IMR-90 (cell line): ENCODE measurements at regions not wholly inside any gene's neighbourhood (a gene's known extent, or its start where the extent isn't known, plus 50 kb on each side); places are given as distances from the start of the nearest gene placed in this dataset.

Source experiments
- ATAC-seq: fragments of 200-7000 bp; cut with Tn5 transposase; 2 replicates; pipeline ENCODE4 v1.9.1; 2020; ENCODE audit warnings: low read depth, mild to moderate bottlenecking, moderate library complexity
- BruUV-seq: library from RNA; stranded (reverse); fragments of 400-500 nt; replicated peaks from 2 replicates; lab custom pipeline; 2021; lab: Mats Ljungman, UMichigan
- CTCF ChIA-PET: fragments of 300-600 bp; formaldehyde crosslinking; extraction: SDS; loops from one replicate; lab custom pipeline; 2021; ENCODE audit warnings: antibody characterized with exemption; lab: Yijun Ruan, JAX
- POLR2A ChIA-PET: fragments of 300-600 bp; sonication (Branson Sonifier 250); formaldehyde crosslinking; loops from one replicate; lab custom pipeline; 2022; ENCODE audit warnings: antibody characterized with exemption; ENCODE audit not compliant: unreplicated experiment; lab: Charles Lee
- DNase-seq: peaks from one replicate; pipeline ENCODE4 v3.0.0; 2013
- H2AFZ ChIP-seq: replicated peaks from 2 replicates; pipeline ENCODE3; 2013; ENCODE audit warnings: low read length, mild to moderate bottlenecking; ENCODE audit not compliant: poor library complexity
- H2AK5ac ChIP-seq: 2 replicates; pipeline ENCODE4 v1.6.1; 2013; ENCODE audit warnings: low read depth, low read length, inconsistent platforms
- H2AK9ac ChIP-seq: replicated peaks from 2 replicates; pipeline ENCODE3; 2013; ENCODE audit warnings: mild to moderate bottlenecking, low read depth, low read length, moderate library complexity; ENCODE audit not compliant: poor library complexity
- H2BK120ac ChIP-seq: 2 replicates; pipeline ENCODE4 v1.6.1; 2013; ENCODE audit warnings: low read depth, low read length, inconsistent platforms
- H2BK15ac ChIP-seq: 3 replicates; pipeline ENCODE4 v1.6.1; 2013; ENCODE audit warnings: low read depth, low read length, inconsistent platforms
- H2BK20ac ChIP-seq: 2 replicates; pipeline ENCODE4 v1.6.1; 2013; ENCODE audit warnings: low read depth, mild to moderate bottlenecking, inconsistent platforms, low read length, moderate library complexity
- H2BK5ac ChIP-seq: 2 replicates; pipeline ENCODE4 v1.6.1; 2013; ENCODE audit warnings: mild to moderate bottlenecking, low read depth, low read length, inconsistent platforms; ENCODE audit not compliant: poor library complexity, severe bottlenecking
- H3K14ac ChIP-seq: replicated peaks from 2 replicates; pipeline ENCODE4 v1.6.1; 2013; ENCODE audit warnings: low read depth, low read length, inconsistent platforms
- H3K18ac ChIP-seq: 2 replicates; pipeline ENCODE4 v1.6.1; 2013; ENCODE audit warnings: low read depth, low read length, control low read depth
- H3K23ac ChIP-seq: 2 replicates; pipeline ENCODE4 v1.6.1; 2013; ENCODE audit warnings: low read depth, low read length, inconsistent platforms
- H3K27ac ChIP-seq: 2 replicates; pipeline ENCODE4 v1.5.1; 2013; ENCODE audit warnings: mild to moderate bottlenecking, control low read depth, low read length; ENCODE audit not compliant: insufficient read depth
- H3K27me3 ChIP-seq: 2 replicates; pipeline ENCODE4 v1.6.1; 2013; ENCODE audit warnings: low read length; ENCODE audit not compliant: control insufficient read depth, insufficient read depth
- H3K36me3 ChIP-seq: 2 replicates; pipeline ENCODE4 v1.6.1; 2013; ENCODE audit warnings: low read length, mixed read lengths; ENCODE audit not compliant: control insufficient read depth, insufficient read depth
- H3K4ac ChIP-seq: 2 replicates; pipeline ENCODE4 v1.6.1; 2013; ENCODE audit warnings: low read depth, low read length, inconsistent platforms
- H3K4me1 ChIP-seq: 2 replicates; pipeline ENCODE4 v1.6.1; 2013; ENCODE audit warnings: low read length, mixed read lengths; ENCODE audit not compliant: control insufficient read depth, insufficient read depth
- H3K4me2 ChIP-seq: 2 replicates; pipeline ENCODE4 v1.6.1; 2013; ENCODE audit warnings: low read depth, mild to moderate bottlenecking, control low read depth, low read length, moderate library complexity
- H3K4me3 ChIP-seq: 2 replicates; pipeline ENCODE4 v1.5.1; 2013; ENCODE audit warnings: low read depth, mild to moderate bottlenecking, control low read depth, low read length, moderate library complexity; ENCODE audit not compliant: insufficient read depth
- H3K56ac ChIP-seq: 2 replicates; pipeline ENCODE4 v1.6.1; 2013; ENCODE audit warnings: low read length, inconsistent platforms; ENCODE audit not compliant: insufficient read depth; ENCODE audit errors: extremely low read depth
- H3K79me1 ChIP-seq, 2 experiments: 2 replicates each; pipeline ENCODE4 v1.6.1; 2013; ENCODE audit warnings: low read length in 2 of 2, inconsistent platforms in 1 of 2, low read depth in 1 of 2
- H3K9ac ChIP-seq: 2 replicates; pipeline ENCODE4 v1.6.1; 2013; ENCODE audit warnings: low read depth, low read length, control low read depth
- H3K9me1 ChIP-seq: 2 replicates; pipeline ENCODE4 v1.6.1; 2013; ENCODE audit warnings: low read length, inconsistent platforms; ENCODE audit not compliant: insufficient read depth
- H3K9me3 ChIP-seq: 2 replicates; pipeline ENCODE4 v1.6.1; 2013; ENCODE audit warnings: low read length; ENCODE audit not compliant: control insufficient read depth, insufficient read depth
- H4K20me1 ChIP-seq: 2 replicates; pipeline ENCODE4 v1.6.1; 2013; ENCODE audit warnings: low read length, inconsistent platforms; ENCODE audit not compliant: insufficient read depth
- H4K5ac ChIP-seq: 2 replicates; pipeline ENCODE4 v1.6.1; 2013; ENCODE audit warnings: mild to moderate bottlenecking, low read depth, low read length, control low read depth
- H4K8ac ChIP-seq, 2 experiments: 2 replicates each; pipeline ENCODE4 v1.6.1; 2013; ENCODE audit warnings: low read depth in 2 of 2, low read length in 2 of 2, control low read depth in 1 of 2, inconsistent platforms in 1 of 2
- H4K91ac ChIP-seq: 2 replicates; pipeline ENCODE4 v1.6.1; 2013; ENCODE audit warnings: low read depth, low read length, inconsistent platforms; ENCODE audit not compliant: insufficient read depth
- BHLHE40 ChIP-seq: fragments of 150-350 bp; IDR thresholded peaks from 2 replicates; pipeline ENCODE4 v1.6.1; 2016; ENCODE audit warnings: mild to moderate bottlenecking, low read depth, low read length
- CEBPB ChIP-seq: IDR thresholded peaks from 2 replicates; pipeline ENCODE4 v1.6.1; 2012; ENCODE audit warnings: low read depth, low read length, improper control_type of control experiment
- CHD1 ChIP-seq: IDR thresholded peaks from 2 replicates; pipeline ENCODE4 v1.6.1; 2012; ENCODE audit warnings: low read depth, low read length, improper control_type of control experiment
- MAZ ChIP-seq: IDR thresholded peaks from 2 replicates; pipeline ENCODE4 v1.6.1; 2012; ENCODE audit warnings: low read depth, mild to moderate bottlenecking, low read length, improper control_type of control experiment, moderate library complexity, borderline replicate concordance
- MXI1 ChIP-seq: IDR thresholded peaks from 2 replicates; pipeline ENCODE4 v1.6.1; 2012; ENCODE audit warnings: low read depth, mild to moderate bottlenecking, low read length, moderate library complexity, borderline replicate concordance
- NFE2L2 ChIP-seq: fragments of 150-350 bp; IDR thresholded peaks from 2 replicates; pipeline ENCODE4 v1.6.1; 2016; ENCODE audit warnings: low read depth, mild to moderate bottlenecking, low read length
- POLR2A ChIP-seq: IDR thresholded peaks from 2 replicates; pipeline ENCODE4 v1.6.1; 2012; ENCODE audit warnings: mild to moderate bottlenecking, low read depth, low read length
- RAD21 ChIP-seq: IDR thresholded peaks from 2 replicates; pipeline ENCODE4 v1.6.1; 2012; ENCODE audit warnings: low read length, improper control_type of control experiment
- RFX5 ChIP-seq: IDR thresholded peaks from 2 replicates; pipeline ENCODE4 v1.8.0; 2012; ENCODE audit warnings: low read depth, mild to moderate bottlenecking, low read length, moderate library complexity
- SMC3 ChIP-seq: fragments of 150-350 bp; IDR thresholded peaks from 2 replicates; pipeline ENCODE4 v1.6.1; 2016; ENCODE audit warnings: low read depth, mild to moderate bottlenecking, antibody characterized with exemption, low read length, moderate library complexity
- WGBS, 2 experiments: methylation state at CpG; one replicate each; pipeline versions ENCODE4 v1.1.5 to v1.1.7; 2013; ENCODE audit warnings: missing lambda C conversion rate in 2 of 2; ENCODE audit not compliant: insufficient read length in 1 of 2; ENCODE audit errors: extremely low coverage in 2 of 2; 5-methylcytosine and 5-hydroxymethylcytosine counted together
- dilution Hi-C: fragments of 300-500 bp; cut with HindIII; formaldehyde crosslinking; loops from one replicate; pipeline ENCODE4 v1.14.3; 2018; ENCODE audit warnings: low sequenced_read_pairs; ENCODE audit not compliant: unreplicated experiment
- in situ Hi-C: fragments of 300-500 bp; cut with MboI; formaldehyde crosslinking; loops from 3 replicates; pipeline ENCODE4 v1.14.3; 2019; ENCODE audit warnings: low sequenced_read_pairs, inconsistent platforms, mixed read lengths
- intact Hi-C: fragments of 100-400 bp; cut with micrococcal nuclease; formaldehyde crosslinking; loops from 2 replicates; pipeline ENCODE4 v1.10.0; 2022
- TF ChIP-seq, protein P1 (sequence below): conservative IDR thresholded peaks from 2 replicates; pipeline ENCODE4 v1.5.1; 2012; ENCODE audit warnings: mild to moderate bottlenecking, low read depth, low read length, improper control_type of control experiment
- TF ChIP-seq, protein P2 (sequence below): fragments of 150-350 bp; IDR thresholded peaks from 2 replicates; pipeline ENCODE4 v1.6.1; 2017; ENCODE audit warnings: mild to moderate bottlenecking, antibody characterized with exemption, low read length, low read depth

DNA sequence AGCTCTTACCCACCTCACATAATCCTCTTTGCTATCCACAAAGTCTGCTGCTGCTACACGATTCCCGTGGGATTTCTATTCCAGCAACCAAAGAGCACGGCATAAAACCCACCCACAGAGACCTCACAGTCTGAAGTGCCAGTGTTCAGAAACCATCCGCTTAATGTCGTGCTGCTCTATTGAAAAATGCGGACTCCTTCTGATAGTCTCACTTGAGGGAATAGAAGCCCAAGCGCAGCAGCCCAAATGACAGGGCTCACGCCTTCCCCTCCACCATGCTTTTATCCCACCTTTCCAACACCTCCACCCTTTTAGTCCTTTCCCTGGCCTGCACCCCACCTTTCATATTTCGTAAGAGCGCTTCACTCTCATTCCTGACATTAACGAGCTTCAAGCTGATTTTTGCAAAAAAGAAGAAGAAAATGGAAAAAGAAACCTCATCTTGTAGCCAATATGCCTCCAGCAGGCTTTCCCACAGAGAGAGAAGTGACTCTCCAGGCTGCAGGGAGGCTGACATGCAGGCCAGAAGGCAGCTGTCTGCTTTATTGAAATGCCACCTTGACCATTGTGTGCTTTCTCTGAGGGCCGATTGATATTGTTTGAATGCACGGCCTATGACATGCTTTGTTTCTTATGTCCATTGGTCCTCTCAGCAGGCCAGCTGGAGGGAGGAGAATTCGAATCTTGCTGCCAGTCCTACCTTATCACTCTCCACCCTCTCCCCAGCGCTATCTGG is 70.6 kb upstream of the PCSK1 start:
- no peaks in the 10 kb centered on the region for H3K9me1 ChIP-seq
- no peak overlapping the region for H2AK9ac ChIP-seq
- H3K23ac ChIP-seq, result no peak overlapping the region
- no TSS peak for BruUV-seq
- no peak overlapping the region for H3K14ac ChIP-seq
- H2AFZ ChIP-seq, result no peak overlapping the region
- no peak overlapping the region for H3K27ac ChIP-seq
- H2AK5ac ChIP-seq, result no peak overlapping the region
- ChIA-PET CTCF (no interaction called here), POLR2A (no interaction called here)
- no peak overlapping the region; the same call in 2 of the 3 replicates for H2BK15ac ChIP-seq
- no peak overlapping the region for H4K91ac ChIP-seq
- H2BK5ac ChIP-seq, result no peak overlapping the region
- no peak overlapping the region for H2BK20ac ChIP-seq
- no peaks in the 10 kb centered on the region for H4K20me1 ChIP-seq
- H3K9me3 ChIP-seq, result no peaks in the 10 kb centered on the region
- intact Hi-C loops (no loop called here), dilution Hi-C loops (no loop called here), in situ Hi-C loops (no loop called here)
- no peaks in the 10 kb centered on the region for H3K27me3 ChIP-seq
- no peaks in the 10 kb centered on the region for H3K79me1 ChIP-seq
- TF ChIP-seq BHLHE40 (no peak), MXI1 (no peak), MAZ (no peak), CEBPB (no peak), RAD21 (no peak), RFX5 (no peak), SMC3 (no peak), CHD1 (no peak), NFE2L2 (no peak), POLR2A (no peak)
- TF ChIP-seq, protein P1, sequence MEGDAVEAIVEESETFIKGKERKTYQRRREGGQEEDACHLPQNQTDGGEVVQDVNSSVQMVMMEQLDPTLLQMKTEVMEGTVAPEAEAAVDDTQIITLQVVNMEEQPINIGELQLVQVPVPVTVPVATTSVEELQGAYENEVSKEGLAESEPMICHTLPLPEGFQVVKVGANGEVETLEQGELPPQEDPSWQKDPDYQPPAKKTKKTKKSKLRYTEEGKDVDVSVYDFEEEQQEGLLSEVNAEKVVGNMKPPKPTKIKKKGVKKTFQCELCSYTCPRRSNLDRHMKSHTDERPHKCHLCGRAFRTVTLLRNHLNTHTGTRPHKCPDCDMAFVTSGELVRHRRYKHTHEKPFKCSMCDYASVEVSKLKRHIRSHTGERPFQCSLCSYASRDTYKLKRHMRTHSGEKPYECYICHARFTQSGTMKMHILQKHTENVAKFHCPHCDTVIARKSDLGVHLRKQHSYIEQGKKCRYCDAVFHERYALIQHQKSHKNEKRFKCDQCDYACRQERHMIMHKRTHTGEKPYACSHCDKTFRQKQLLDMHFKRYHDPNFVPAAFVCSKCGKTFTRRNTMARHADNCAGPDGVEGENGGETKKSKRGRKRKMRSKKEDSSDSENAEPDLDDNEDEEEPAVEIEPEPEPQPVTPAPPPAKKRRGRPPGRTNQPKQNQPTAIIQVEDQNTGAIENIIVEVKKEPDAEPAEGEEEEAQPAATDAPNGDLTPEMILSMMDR, result no peak
- TF ChIP-seq, protein P2, sequence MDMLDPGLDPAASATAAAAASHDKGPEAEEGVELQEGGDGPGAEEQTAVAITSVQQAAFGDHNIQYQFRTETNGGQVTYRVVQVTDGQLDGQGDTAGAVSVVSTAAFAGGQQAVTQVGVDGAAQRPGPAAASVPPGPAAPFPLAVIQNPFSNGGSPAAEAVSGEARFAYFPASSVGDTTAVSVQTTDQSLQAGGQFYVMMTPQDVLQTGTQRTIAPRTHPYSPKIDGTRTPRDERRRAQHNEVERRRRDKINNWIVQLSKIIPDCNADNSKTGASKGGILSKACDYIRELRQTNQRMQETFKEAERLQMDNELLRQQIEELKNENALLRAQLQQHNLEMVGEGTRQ, result no peak
- DNase-seq (no peak), ATAC-seq (no peak)
- H3K4me2 ChIP-seq, result no peak overlapping the region
- peaks cover 1% of the 10 kb centered on the region; the same call in 1 of the 2 replicates for H3K4me1 ChIP-seq
- H4K8ac ChIP-seq, result no peak overlapping the region
- no peaks in the 10 kb centered on the region for H3K36me3 ChIP-seq
- H3K18ac ChIP-seq, result no peak overlapping the region
- WGBS, 2 experiments, result 97% methylated on average over 5 of the region's 15 CpGs; no CpG with 5 or more reads in 1 of the 2 experiments
- no peak overlapping the region for H3K9ac ChIP-seq
- no peak overlapping the region for H3K56ac ChIP-seq
- H3K4ac ChIP-seq, result no peak overlapping the region
- no peak overlapping the region for H3K4me3 ChIP-seq
- H4K5ac ChIP-seq, result no peak overlapping the region
- H2BK120ac ChIP-seq, result no peak overlapping the region
